Stimulated activated CD8-positive, alpha-beta memory T cell treated with anti-CD3 and anti-CD28 coated beads, Interleukin-7, amount 100 ng/mL, for 1 hour (primary cell): ENCODE measurements at regions not wholly inside any gene's neighbourhood (a gene's known extent, or its start where the extent isn't known, plus 50 kb on each side); places are given as distances from the start of the nearest gene placed in this dataset.
"Not testable (repeated sequence)": the region's sequence is repeated elsewhere in the genome, so short reads cannot be mapped to it uniquely, and the experiment has no call there.

Experiments used
- DNase-seq, 2 donors: peaks; one replicate each; pipeline ENCODE4 v3.0.0-alpha.2; 2020; ENCODE audit warnings: low read depth in 2 of 2

DNA sequence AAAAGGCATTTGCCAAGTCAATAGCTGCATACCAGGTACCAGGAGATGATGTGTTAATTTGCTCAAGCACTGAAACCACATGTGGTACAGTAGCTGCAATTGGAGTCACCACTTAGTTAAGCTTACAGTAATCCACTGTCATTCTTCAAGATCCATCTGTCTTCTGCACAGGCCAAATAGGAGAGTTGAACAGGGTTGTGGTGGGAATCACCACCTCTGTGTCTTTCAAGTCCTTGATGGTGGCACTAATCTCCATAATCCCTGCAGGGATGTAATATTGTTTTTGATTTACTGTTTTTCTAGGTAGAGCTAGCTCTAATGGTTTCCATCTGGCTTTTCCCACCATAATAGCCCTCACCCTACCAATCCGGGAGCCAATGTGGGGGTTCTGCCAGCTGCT lies 91.9 kb downstream of the FCRL5 start:
- no peak for DNase-seq

GRCh38 chr1:157457279-157457678 lies 95.0 kb downstream of the FCRL5 start:
- DNase-seq: no peak

GRCh38 chr1:157455318-157455717 lies 97.0 kb downstream of the FCRL5 start:
- no peak for DNase-seq

GRCh38 chr1:157450106-157450505 lies 102.2 kb downstream of the FCRL5 start:
- no peak for DNase-seq

DNA sequence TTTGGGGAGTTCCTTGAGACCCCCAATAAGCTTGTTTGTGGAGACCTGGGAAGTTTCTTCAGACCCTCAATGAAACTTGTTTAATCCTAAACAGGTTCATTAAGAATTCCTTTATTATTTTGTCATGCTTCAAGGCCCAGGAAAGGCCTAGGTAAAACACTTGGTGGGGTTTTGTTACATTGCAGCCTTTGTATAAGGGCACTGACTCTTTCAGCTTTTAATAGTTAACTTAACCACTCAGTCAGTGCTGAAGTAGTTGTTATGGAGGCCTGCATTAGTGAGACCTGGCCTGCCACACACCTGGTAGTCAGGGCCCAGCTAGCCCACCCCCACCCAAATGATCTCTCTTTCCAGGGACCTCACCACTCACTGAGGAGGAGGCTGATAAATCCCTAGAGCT lies 103.7 kb downstream of the FCRL5 start:
- DNase-seq: no peak

DNA sequence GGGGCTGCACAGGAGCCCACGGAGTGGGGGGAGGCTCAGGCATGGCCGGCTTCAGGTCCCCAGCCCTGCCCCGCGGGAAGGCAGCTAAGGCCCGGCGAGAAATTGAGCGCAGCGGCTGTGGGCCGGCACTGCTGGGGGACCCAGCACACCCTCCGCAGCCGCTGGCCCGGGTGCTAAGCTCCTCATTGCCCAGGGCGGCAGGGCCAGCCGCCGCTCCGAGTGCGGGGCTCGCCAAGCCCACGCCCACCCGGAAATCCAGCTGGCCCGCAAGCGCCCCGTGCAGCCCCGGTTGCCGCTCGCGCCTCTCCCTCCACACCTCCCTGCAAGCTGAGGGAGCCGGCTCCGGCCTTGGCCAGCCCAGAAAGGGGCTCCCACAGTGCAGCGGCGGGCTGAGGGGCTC lies 106.0 kb downstream of the FCRL5 start:
- DNase-seq: not testable (repeated sequence)

DNA sequence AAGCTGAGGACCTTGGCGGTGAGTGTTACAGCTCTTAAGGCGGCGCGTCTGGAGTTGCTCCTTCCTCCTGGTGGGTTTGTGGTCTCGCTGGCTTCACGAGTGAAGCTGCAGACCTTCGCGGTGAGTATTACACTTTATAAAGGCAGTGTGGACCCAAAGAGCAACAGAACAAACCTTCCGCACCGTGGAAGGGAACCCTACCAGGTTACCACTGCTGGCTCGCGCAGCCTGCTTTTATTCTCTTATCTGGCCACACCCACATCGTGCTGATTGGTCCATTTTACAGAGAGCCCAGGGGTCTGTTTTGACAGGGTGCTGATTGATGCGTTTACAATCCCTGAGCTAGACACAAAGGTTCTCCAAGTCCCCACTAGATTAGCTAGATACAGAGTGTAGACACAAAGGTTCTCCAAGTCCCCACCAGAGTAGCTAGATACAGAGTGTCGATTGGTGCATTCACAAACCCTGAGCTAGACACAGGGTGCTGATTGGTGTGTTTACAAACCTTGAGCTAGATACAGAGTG lies 106.6 kb downstream of the FCRL5 start:
- DNase-seq: not testable (repeated sequence)

DNA sequence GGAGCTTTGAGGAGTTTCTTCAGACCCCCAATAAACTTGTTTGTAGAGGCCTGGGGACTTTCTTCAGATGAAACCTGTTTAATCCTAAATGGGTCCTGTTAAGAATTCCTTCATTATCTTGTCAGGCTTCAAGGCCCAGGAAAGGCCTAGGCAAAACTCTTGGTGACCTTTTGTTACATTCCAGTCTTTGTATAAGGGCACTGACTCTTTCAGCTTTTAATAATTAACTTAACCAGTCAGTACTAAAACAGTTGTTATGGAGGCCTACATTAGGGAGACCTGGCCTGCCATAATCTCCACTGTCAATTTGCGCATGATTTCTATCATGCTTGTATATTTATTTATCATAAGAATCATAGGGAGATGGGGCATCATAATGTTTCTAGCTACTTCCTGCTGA lies 110.2 kb downstream of the FCRL5 start:
- no peak for DNase-seq

DNA sequence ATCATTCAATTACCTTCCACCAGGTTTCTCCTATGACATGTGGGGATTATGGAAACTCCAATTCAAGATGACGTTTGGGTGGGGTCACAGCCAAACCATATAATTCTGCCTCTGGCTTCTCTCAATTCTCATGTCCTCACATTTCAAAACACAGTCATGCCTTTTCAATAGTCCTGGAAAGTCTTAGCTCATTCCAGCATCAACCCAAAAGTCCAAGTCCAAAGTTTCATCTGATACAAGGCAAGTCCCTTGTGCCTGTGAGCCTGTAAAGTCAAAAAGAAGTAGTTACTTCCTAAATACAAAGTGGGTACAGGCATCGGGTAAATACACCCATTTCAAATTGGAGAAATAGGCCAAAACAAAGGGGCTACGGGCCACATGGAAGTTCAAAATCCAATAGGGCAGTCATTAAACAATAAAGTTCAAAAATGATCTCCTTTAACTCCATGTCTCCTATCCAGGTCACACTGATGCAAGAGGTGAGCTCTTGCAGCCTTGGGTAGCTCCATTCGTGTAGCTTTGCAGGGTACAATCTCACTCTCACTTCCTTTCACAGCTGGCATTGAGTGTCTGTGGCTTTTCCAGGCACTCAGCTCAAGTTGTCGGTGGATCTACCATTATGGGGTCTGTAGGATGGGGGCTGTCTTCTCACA lies 112.9 kb downstream of the FCRL5 start:
- no peak for DNase-seq

GRCh38 chr1:157438613-157439012 lies 113.7 kb downstream of the FCRL5 start:
- no peak for DNase-seq

DNA sequence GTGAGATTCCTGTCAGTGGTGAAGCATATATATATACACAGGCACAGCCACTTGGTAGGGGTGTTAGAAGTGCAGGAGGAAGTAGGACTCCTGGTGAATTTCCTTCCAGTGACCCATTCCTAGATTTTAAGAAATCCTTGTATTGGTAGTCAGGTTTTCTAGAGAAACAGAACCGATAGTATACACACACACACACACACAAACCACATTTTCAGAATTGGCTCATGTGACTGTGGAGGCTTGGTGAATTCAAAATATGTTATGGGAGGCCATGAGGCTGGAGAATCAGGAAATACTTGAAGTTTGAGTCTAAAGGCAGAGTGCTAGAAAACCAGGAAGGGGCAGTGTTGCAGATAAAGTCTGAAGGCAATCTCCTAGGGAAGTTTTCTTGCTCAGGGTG lies 114.2 kb downstream of the FCRL5 start:
- no peak for DNase-seq

DNA sequence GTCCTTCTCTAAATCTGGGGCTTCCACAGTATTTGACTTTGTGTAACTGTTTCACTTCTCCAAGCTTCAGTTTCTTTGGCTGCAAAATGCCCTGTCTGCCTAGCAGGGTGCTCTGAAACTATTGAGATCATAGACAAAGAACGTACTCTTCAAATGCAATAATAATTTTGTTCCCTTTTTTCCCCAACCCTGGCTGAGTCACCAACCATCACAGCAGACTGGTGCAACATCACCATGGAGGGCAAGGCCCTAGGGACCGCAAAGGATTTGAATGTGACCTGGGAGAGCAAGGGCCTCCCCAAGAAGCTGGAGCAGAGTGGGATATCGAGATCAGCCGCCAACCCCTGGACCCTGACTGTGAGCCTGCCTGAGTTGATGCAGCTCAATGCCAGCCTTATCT lies 115.0 kb downstream of the FCRL5 start:
- no peak for DNase-seq

GRCh38 chr1:157431751-157432150 lies 120.6 kb downstream of the FCRL5 start:
- no peak for DNase-seq

- no peak for DNase-seq
These were observed 122.6 kb downstream of the FCRL5 start for GRCh38 chr1:157429601-157430240.

DNA sequence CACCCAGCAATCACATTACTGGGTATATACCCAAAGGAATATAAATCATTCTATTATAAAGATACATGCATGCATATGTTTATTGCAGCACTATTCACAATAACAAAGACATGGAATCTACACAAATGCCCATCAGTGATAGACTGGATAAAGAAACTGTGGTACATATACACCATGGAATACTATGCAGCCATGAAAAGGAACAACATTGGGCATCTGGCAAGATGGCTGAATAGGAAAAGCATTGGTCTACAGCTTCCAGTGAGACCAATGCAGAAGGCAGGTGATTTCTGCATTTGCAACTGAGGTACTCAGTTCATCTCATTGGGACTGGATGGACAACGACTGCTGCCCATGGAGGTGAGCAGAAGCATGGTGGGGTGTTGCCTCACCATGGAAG lies 128.6 kb downstream of the FCRL5 start:
- not testable (repeated sequence) for DNase-seq

DNA sequence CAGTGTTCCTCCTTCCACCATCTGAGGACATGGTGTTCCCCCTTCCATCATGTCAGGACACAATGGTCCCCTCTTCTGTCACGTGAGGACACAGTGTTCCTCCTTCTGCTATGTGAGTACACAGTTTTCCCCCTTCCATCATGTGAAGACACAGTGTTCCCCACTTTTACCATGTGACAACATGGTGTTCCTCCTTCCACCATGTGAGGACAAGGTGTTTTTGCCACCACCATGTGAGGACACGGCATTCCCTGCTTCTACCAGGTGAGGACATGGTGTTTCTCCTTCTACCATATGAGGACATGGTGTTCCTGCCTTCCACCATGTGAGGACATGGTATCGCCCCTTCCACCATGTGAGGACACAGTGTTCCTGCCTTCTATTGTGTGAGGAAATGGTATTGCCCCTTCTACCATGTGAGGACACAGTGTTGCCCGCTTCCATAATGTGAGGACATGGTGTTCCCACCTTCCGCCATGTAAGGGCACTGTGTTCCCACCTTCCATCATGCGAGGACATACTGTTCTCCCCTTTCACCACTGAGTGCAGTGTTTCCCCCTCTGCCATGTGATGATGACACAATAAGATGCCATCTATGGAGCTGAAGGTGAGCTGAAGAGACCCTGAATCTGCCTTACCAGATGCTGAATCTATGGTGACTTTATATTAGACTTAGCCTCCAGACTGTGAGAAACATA lies 132.3 kb downstream of the FCRL5 start:
- no peak for DNase-seq

DNA sequence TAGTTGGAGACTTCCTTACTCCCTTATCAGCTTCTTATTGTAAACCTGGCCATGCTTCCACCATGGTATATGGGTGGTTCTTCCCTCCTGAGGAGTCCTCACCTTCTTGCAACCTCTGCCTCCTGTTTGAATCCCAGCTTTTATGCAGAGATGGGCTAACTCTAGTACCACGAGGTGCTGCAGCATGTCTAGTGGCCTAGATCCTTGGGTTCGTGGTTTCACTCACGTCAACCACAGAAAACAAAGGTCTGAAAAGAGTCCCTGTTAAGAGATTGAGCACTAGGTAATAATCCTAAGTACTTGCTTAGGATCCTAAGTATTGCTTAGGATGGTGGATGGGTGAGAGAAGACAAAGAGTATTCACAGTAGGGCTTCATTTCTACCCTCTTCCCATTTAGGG lies 133.7 kb downstream of the FCRL5 start:
- no peak for DNase-seq

DNA sequence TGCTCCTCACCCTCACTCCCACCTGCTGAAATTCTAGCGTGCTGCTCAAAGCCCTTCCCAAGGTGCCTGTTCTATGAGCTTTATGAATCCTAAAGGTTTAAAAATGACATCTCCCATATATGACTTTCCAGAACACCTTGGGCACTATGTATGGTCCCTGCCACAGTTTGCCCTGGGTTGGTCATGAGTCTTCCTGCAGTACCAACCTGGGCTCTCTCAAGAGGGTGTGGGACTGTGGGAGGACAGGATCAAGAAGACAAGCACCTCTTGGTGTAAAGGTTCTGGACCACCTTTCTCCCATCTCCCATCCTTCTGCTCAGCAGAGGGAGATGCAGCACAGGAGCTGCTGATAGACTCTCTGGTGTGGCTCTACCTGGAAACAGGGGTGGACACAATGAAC lies 134.1 kb downstream of the FCRL5 start:
- DNase-seq: no peak

- no peak for DNase-seq
These were observed 136.7 kb downstream of the FCRL5 start for GRCh38 chr1:157415661-157416060.

DNA sequence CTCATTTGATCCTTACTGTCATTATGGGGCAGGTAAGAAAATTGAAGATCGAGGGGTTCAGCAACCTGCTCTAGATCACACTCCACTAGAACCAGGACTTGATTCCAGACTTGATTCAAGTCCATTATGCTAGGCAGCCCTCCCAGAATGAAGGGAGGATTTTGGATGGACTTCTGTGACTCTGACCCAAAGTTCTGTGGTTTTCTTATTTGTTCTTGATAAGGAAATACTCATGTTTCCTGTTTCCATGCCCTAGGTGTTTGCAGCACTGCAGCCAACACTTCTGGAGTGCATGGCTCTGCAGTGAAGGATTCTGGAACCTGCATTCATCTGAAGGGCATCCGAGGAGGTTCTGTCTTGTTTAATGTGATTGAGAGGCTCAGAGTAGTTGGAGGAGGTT lies 140.0 kb downstream of the FCRL5 start:
- DNase-seq: no peak

DNA sequence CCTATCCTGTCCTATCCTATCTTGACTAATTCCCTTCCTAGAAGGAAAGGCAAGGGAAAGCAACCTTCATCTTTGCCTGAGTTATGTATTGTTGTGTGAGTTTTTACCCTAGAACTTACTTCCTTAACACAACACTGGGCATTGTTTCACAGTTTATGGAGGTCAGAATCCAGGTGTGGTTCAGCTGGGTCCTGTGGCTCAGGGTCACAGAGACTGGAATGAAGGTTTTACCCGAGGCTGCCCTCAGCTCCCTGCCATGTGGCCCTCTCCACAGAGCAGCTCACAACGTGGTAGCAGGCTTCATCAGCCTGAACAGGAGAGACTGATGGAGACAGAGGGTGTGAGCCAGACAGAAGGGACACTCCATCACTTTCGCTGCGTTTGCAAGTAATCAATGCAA lies 140.5 kb downstream of the FCRL5 start:
- DNase-seq: no peak

- DNase-seq: no peak
These were observed 141.3 kb downstream of the FCRL5 start for GRCh38 chr1:157411064-157411463.

- no peak for DNase-seq
These were observed 141.9 kb downstream of the FCRL5 start for GRCh38 chr1:157410457-157410856.
